ENCODE measurements at regions not wholly inside any gene's neighbourhood (a gene's known extent, or its start where the extent isn't known, plus 50 kb on each side); places are given as distances from the start of the nearest gene placed in this dataset.

DNA sequence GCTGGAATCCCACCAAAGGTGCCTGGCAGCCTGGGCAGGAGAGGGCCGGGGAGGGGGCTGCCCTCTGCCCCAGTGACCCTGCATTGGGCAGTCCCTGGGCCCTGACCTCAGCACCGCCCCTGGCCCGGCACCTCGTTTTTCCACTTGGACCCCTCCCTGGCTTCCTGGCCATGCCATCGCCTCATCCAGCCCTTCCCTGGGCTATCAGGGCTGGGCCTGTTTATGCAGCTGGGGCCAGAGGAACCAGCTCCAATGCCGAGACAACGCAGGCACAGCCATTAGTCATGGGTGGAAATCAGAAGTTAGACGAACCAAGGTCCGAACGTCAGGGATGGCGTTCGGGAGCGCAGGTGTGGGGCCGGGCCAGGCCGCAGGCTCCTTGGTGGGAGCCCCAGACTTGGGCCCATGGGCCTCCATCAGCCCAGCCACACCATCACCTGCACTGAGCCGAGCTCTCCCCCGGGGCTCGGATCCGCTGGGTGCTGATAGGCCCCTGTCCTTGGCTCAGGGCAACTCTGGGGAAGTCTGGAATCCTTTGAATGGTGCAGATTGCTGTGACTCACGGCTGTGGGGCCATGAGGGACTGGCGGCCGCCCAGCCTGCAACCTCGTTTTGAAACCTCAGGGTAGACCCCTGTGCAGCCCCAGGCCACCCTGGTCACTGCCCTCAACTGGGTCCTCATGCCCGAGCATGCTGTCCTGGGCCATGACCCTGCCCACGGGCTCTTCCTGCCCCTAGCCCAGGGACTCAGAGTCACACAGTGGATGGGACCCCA is 169.4 kb downstream of the KIF26A start:
- TF ChIP-seq, protein P1, sequence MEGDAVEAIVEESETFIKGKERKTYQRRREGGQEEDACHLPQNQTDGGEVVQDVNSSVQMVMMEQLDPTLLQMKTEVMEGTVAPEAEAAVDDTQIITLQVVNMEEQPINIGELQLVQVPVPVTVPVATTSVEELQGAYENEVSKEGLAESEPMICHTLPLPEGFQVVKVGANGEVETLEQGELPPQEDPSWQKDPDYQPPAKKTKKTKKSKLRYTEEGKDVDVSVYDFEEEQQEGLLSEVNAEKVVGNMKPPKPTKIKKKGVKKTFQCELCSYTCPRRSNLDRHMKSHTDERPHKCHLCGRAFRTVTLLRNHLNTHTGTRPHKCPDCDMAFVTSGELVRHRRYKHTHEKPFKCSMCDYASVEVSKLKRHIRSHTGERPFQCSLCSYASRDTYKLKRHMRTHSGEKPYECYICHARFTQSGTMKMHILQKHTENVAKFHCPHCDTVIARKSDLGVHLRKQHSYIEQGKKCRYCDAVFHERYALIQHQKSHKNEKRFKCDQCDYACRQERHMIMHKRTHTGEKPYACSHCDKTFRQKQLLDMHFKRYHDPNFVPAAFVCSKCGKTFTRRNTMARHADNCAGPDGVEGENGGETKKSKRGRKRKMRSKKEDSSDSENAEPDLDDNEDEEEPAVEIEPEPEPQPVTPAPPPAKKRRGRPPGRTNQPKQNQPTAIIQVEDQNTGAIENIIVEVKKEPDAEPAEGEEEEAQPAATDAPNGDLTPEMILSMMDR (IDR thresholded peaks at IDR 0.05; ENCODE audit: poor library complexity, severe bottlenecking) = no peak
- TF ChIP-seq REST (IDR thresholded peaks at IDR 0.05; ENCODE audit: borderline replicate concordance) (no peak), EZH2 (IDR thresholded peaks at IDR 0.05; ENCODE audit: borderline replicate concordance, insufficient read depth, low read length, poor library complexity, severe bottlenecking) (no peak), POLR2AphosphoS5 (IDR thresholded peaks at IDR 0.05) (no peak), RAD21 (conservative IDR thresholded peaks at IDR 0.05) (no peak), SMC3 (conservative IDR thresholded peaks at IDR 0.05; ENCODE audit: poor library complexity) (no peak), EP300 (conservative IDR thresholded peaks at IDR 0.05; ENCODE audit: poor library complexity, severe bottlenecking) (no peak), TAF1 (IDR thresholded peaks at IDR 0.05; ENCODE audit: low read depth) (no peak)
